Psoas muscle (tissue), 7 donors: ENCODE measurements at regions not wholly inside any gene's neighbourhood (a gene's known extent, or its start where the extent isn't known, plus 50 kb on each side); places are given as distances from the start of the nearest gene placed in this dataset.

ENCODE experiments used
- ATAC-seq, 4 donors: fragments of 200-7000 bp; cut with Tn5 transposase; one replicate each; pipeline ENCODE4 v1.9.1; 2020; ENCODE audit warnings: moderate library complexity in 3 of 4, mild to moderate bottlenecking in 2 of 4
- DNase-seq, 2 donors: peaks; one replicate each; pipeline ENCODE4 v3.0.0-alpha.2; 2020
- H3K27ac ChIP-seq: fragments of 200-600 bp; one replicate; pipeline ENCODE4 v1.8.0; 2022
- H3K27me3 ChIP-seq, 3 donors: fragments of 200-600 bp in 1 of 3; one replicate each; pipeline versions ENCODE4 v1.6.1 to v1.8.0; 2013 to 2022; ENCODE audit warnings: low read length in 2 of 3, mild to moderate bottlenecking in 2 of 3, moderate library complexity in 1 of 3; ENCODE audit not compliant: insufficient read depth in 3 of 3
- H3K36me3 ChIP-seq, 2 donors: fragments of 200-600 bp in 1 of 2; one replicate each; pipeline versions ENCODE4 v1.6.1 to v1.8.0; 2013 to 2022; ENCODE audit warnings: low read depth in 1 of 2, mild to moderate bottlenecking in 1 of 2, moderate library complexity in 1 of 2; ENCODE audit not compliant: insufficient read depth in 1 of 2
- H3K4me1 ChIP-seq: fragments of 200-600 bp; one replicate; pipeline ENCODE4 v1.8.0; 2022
- H3K4me3 ChIP-seq: fragments of 200-600 bp; one replicate; pipeline ENCODE4 v1.8.0; 2022; ENCODE audit warnings: mild to moderate bottlenecking
- H3K9me3 ChIP-seq: fragments of 200-600 bp; one replicate; pipeline ENCODE4 v1.8.0; 2022
- WGBS, 3 donors: extraction: QIAGEN DNeasy Blood & Tissue Kit; methylation state at CpG; one replicate each; pipeline versions ENCODE4 v1.1.6 to v1.1.7; 2013; 5-methylcytosine and 5-hydroxymethylcytosine counted together
- intact Hi-C, 2 donors: fragments of 100-400 bp; cut with DNase I; formaldehyde crosslinking; loops; one replicate each; pipeline versions ENCODE4 v1.11.0 to v1.14.2; 2022
- TF ChIP-seq, protein P1 (sequence below): fragments of 200-600 bp; IDR thresholded peaks from one replicate; pipeline ENCODE4 v1.8.0; 2022; ENCODE audit warnings: antibody characterized with exemption
- donor health status: healthy with polysubstance abuse.
- donor health status: DM: no; HTN: no; CAD: no; lungs with moderate emphysema.
- donor health status: Bipolar disorder and iron deficiency.
- donor health status: healthy.
- donor health status: DM: yes; HTN: yes; CAD: no.
- donor health status: DM: no; HTN: no; CAD: no.
- donor health status: DM: yes; HTN: yes; CAD: no.

DNA sequence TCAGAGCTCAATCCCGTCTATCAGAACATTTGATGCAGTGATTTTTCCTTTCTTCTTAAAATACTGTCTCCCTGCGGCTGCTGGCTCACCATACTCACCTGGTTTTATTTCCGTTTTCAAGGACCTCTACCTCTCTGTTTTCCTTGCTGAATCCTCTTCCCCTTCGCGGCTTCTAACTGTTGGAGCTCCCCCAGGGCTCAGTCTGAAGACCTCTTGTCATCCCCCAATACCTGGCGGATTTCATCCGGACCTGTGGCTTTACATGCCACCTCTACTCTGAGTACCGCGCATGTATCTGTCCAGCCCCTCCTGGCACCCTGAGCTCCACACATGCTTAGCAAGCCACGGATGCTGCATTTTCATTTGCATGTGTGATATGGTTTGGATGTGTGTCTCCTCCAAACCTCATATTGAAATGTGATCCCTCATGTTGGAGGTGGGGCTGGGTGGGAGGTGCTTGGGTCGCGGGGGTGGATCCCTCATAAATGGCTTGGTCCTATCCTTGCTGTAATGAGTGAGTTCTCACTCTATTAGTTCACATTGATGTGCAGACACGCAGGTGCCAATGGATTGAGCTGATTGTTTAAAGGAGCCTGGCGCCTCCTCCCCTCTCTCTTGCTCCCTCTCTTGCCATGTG is 106.2 kb upstream of the LSM14A start:
- Histone ChIP-seq H3K4me1 (no peaks in the 10 kb centered on the region), H3K27me3 (peaks cover 0 to 7% (median 2%) of the 10 kb centered on the region in 3 donors), H3K9me3 (no peaks in the 10 kb centered on the region), H3K27ac (no peak overlapping the region), H3K36me3 (no peaks in the 10 kb centered on the region), H3K4me3 (no peak overlapping the region)
- DNase-seq (no peak), ATAC-seq (no peak)
- intact Hi-C loops = no loop called here
- TF ChIP-seq, protein P1, sequence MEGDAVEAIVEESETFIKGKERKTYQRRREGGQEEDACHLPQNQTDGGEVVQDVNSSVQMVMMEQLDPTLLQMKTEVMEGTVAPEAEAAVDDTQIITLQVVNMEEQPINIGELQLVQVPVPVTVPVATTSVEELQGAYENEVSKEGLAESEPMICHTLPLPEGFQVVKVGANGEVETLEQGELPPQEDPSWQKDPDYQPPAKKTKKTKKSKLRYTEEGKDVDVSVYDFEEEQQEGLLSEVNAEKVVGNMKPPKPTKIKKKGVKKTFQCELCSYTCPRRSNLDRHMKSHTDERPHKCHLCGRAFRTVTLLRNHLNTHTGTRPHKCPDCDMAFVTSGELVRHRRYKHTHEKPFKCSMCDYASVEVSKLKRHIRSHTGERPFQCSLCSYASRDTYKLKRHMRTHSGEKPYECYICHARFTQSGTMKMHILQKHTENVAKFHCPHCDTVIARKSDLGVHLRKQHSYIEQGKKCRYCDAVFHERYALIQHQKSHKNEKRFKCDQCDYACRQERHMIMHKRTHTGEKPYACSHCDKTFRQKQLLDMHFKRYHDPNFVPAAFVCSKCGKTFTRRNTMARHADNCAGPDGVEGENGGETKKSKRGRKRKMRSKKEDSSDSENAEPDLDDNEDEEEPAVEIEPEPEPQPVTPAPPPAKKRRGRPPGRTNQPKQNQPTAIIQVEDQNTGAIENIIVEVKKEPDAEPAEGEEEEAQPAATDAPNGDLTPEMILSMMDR = no peak
- WGBS, 3 donors = 29 to 36% (median 31%) methylated on average over 14 of the region's 14 CpGs

DNA sequence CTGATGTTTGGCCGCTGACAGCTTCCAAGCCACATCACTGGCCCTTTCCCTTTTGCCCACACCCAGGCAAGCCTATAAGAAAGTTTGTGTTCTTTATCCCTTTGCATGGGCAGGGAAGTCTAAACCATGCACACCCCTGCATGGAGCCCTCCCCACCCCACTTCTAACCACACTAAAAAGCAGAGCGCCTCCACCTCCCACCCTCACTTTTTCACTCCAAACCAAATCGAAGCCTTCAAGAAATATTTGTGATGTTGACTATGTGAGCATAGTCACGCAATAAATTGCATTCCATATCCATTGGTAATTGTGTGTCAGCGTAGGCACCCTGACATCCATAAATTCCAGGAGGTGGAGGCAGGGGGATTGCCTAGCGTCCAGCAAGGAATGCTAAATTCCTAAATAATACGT is 104.4 kb upstream of the LSM14A start:
- H3K9me3 ChIP-seq = no peaks in the 10 kb centered on the region
- WGBS, 3 donors = 68 to 75% (median 69%) methylated on average over 7 of the region's 7 CpGs
- no peak for ATAC-seq
- no peaks in the 10 kb centered on the region for H3K4me1 ChIP-seq
- H3K4me3 ChIP-seq = no peak overlapping the region
- no peak for DNase-seq
- TF ChIP-seq, protein P1 = no peak
- intact Hi-C loops = no loop called here
- H3K27ac ChIP-seq = no peak overlapping the region
- no peaks in the 10 kb centered on the region for H3K36me3 ChIP-seq
- peaks cover 0 to 9% (median 4%) of the 10 kb centered on the region in 3 donors for H3K27me3 ChIP-seq

GRCh38 chr19:34075661-34076091 is 96.6 kb upstream of the LSM14A start:
- no peak overlapping the region for H3K27ac ChIP-seq
- no peaks in the 10 kb centered on the region for H3K4me1 ChIP-seq
- no peaks in the 10 kb centered on the region for H3K36me3 ChIP-seq
- ATAC-seq (no peak), DNase-seq (no peak)
- TF ChIP-seq, protein P1 = no peak
- no peak overlapping the region for H3K4me3 ChIP-seq
- intact Hi-C loops = no loop called here
- 35 to 42% (median 36%) methylated on average over 3 of the region's 3 CpGs for WGBS, 3 donors
- no peaks in the 10 kb centered on the region for H3K9me3 ChIP-seq
- H3K27me3 ChIP-seq = peaks cover 0 to 12% (median 4%) of the 10 kb centered on the region in 3 donors

- peaks cover 0 to 4% (median 0%) of the 10 kb centered on the region in 3 donors for H3K27me3 ChIP-seq
- TF ChIP-seq, protein P1 = no peak
- DNase-seq (no peak), ATAC-seq (no peak)
- WGBS, 3 donors = 42 to 50% (median 44%) methylated on average over 10 of the region's 10 CpGs
- H3K36me3 ChIP-seq = no peaks in the 10 kb centered on the region
- no peak overlapping the region for H3K27ac ChIP-seq
- H3K9me3 ChIP-seq = no peaks in the 10 kb centered on the region
- H3K4me1 ChIP-seq = no peaks in the 10 kb centered on the region
- no peak overlapping the region for H3K4me3 ChIP-seq
- intact Hi-C loops = no loop called here
Observed at GRCh38 chr19:34082289-34083077, 89.8 kb upstream of the LSM14A start.
